Omental fat pad (tissue), 3 donors: ENCODE measurements at regions not wholly inside any gene's neighbourhood (a gene's known extent, or its start where the extent isn't known, plus 50 kb on each side); places are given as distances from the start of the nearest gene placed in this dataset.

Source experiments
- ATAC-seq: fragments of 150-250 bp; one replicate; pipeline ENCODE4 v1.9.1; 2016; ENCODE audit warnings: mild to moderate bottlenecking, moderate library complexity; ENCODE audit not compliant: low FRiP score
- DNase-seq: peaks from one replicate; pipeline ENCODE4 v3.0.0-alpha.2; 2019; ENCODE audit warnings: low spot score
- CTCF ChIP-seq, 3 donors: fragments of 450-650 bp; IDR thresholded peaks; one replicate each; pipeline ENCODE4 v1.5.1; 2016 to 2017; ENCODE audit warnings: antibody characterized with exemption in 3 of 3, mild to moderate bottlenecking in 3 of 3, moderate library complexity in 2 of 3

- ATAC-seq, result no peak
- TF ChIP-seq CTCF (IDR thresholded peaks at IDR 0.05), result no peak
Measured at GRCh38 chr6:135784507-135784906, 67.0 kb upstream of the PDE7B start.

GRCh38 chr6:135789375-135790050 is 62.0 kb upstream of the PDE7B start:
- DNase-seq (no peak), ATAC-seq (no peak)
- no peak for TF ChIP-seq CTCF (IDR thresholded peaks at IDR 0.05)

More at GRCh38 chr6:135784507-135784906, 67.0 kb upstream of the PDE7B start:
- DNase-seq, result no peak

- no peak for DNase-seq
- ATAC-seq, result no peak
- TF ChIP-seq CTCF (IDR thresholded peaks at IDR 0.05), result no peak
Measured at GRCh38 chr6:135791441-135791840, 60.1 kb upstream of the PDE7B start.

GRCh38 chr6:135796643-135797305 is 54.7 kb upstream of the PDE7B start:
- DNase-seq (no peak), ATAC-seq (no peak)
- no peak for TF ChIP-seq CTCF (IDR thresholded peaks at IDR 0.05)

GRCh38 chr6:135797361-135797760 is 54.1 kb upstream of the PDE7B start:
- no peak for ATAC-seq
- DNase-seq, result no peak
- no peak for TF ChIP-seq CTCF (IDR thresholded peaks at IDR 0.05)

- ATAC-seq, result no peak
- no peak for DNase-seq
- no peak for TF ChIP-seq CTCF (IDR thresholded peaks at IDR 0.05)
Measured at GRCh38 chr6:135798751-135799515, 52.6 kb upstream of the PDE7B start.
